Mucosa of stomach (tissue), 1 donor: ENCODE measurements at regions not wholly inside any gene's neighbourhood (a gene's known extent, or its start where the extent isn't known, plus 50 kb on each side); places are given as distances from the start of the nearest gene placed in this dataset.

ENCODE experiments used
- H3K27me3 ChIP-seq: one replicate; pipeline ENCODE4 v1.7.0; 2013; ENCODE audit warnings: mild to moderate bottlenecking, low read length; ENCODE audit not compliant: control insufficient read depth, insufficient read depth
- H3K36me3 ChIP-seq: one replicate; pipeline ENCODE4 v1.7.0; 2013; ENCODE audit warnings: low read length; ENCODE audit not compliant: control insufficient read depth, insufficient read depth
- H3K4me1 ChIP-seq: one replicate; pipeline ENCODE4 v1.7.0; 2013; ENCODE audit warnings: mild to moderate bottlenecking, low read length; ENCODE audit not compliant: control insufficient read depth, insufficient read depth
- H3K4me3 ChIP-seq: one replicate; pipeline ENCODE4 v1.7.0; 2013; ENCODE audit warnings: low read length
- H3K9ac ChIP-seq: one replicate; pipeline ENCODE4 v1.7.0; 2013; ENCODE audit warnings: mild to moderate bottlenecking, low read length, moderate library complexity
- H3K9me3 ChIP-seq: one replicate; pipeline ENCODE4 v1.7.0; 2013; ENCODE audit warnings: mild to moderate bottlenecking, low read length, moderate library complexity; ENCODE audit not compliant: control insufficient read depth
- donor health status: Pancreatic carcinoma.

- H3K4me3 ChIP-seq = no peak overlapping the region
- no peaks in the 10 kb centered on the region for H3K27me3 ChIP-seq
- H3K4me1 ChIP-seq = no peaks in the 10 kb centered on the region
- H3K9ac ChIP-seq = no peak overlapping the region
- no peaks in the 10 kb centered on the region for H3K36me3 ChIP-seq
- H3K9me3 ChIP-seq = no peaks in the 10 kb centered on the region
Measured at GRCh38 chr11:95512682-95513081, 276.9 kb downstream of the FAM76B start.

DNA sequence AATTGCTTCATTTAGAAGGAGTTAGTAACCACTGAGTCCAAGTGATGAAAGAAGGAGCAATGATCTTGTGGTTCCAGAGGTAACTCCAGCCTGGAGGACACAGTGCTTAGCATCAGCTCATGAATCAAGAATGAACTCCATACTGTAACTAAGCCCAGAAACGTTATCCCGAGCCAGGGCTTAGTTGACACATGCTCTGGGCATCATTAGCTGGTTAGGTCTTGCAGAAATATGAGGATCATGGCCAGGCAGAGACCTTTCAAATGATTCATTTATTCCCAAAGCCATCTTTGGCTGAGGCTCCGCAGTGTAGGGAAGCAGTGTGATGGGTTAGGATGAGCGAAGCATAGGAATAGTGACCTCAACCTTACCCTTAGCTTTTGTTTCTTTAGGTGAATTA is 277.4 kb downstream of the FAM76B start:
- Histone ChIP-seq H3K4me3 (no peak overlapping the region), H3K4me1 (no peaks in the 10 kb centered on the region), H3K9ac (no peak overlapping the region), H3K9me3 (no peaks in the 10 kb centered on the region), H3K36me3 (no peaks in the 10 kb centered on the region), H3K27me3 (no peaks in the 10 kb centered on the region)

DNA sequence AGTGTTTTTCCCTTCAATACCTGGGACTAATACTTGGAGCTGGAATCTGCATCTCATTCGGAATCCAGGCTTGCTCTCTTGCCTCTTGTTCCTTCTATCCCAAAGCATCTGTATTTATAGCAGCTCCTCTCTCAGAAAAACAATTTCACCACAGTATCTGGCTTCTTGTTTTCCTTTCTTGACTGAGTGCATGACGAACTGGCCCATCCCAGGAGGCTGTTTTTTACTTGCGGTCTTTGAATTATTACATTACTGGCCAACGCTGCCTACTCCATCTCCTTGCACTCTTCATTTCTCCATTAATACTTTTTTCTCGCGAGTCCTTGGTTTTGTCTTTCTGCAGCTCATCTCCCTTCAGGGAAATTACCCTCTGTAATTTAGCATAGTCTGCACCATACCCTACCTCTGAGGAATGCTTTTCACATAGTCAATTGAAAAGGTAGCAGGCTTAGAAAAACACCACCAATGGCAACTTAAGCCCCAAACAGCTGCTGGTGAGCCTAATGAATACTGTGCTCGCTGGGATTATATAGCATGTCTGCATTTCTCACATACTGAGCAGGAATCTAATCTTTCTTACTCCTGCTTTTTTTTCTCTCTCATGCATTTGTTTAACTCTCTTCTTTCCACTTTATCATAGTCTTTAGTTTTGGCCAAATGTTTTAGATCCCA is 277.4 kb upstream of the SESN3 start:
- Histone ChIP-seq H3K4me3 (no peak overlapping the region), H3K9ac (no peak overlapping the region), H3K4me1 (no peaks in the 10 kb centered on the region), H3K27me3 (no peaks in the 10 kb centered on the region), H3K9me3 (no peaks in the 10 kb centered on the region), H3K36me3 (no peaks in the 10 kb centered on the region)

- Histone ChIP-seq H3K27me3 (no peaks in the 10 kb centered on the region), H3K9ac (no peak overlapping the region), H3K9me3 (no peaks in the 10 kb centered on the region), H3K4me3 (no peak overlapping the region), H3K36me3 (no peaks in the 10 kb centered on the region), H3K4me1 (no peaks in the 10 kb centered on the region)
Measured at GRCh38 chr11:95507794-95508193, 276.8 kb upstream of the SESN3 start.

- Histone ChIP-seq H3K9ac (no peak overlapping the region), H3K36me3 (no peaks in the 10 kb centered on the region), H3K4me3 (no peak overlapping the region), H3K27me3 (no peaks in the 10 kb centered on the region), H3K4me1 (no peaks in the 10 kb centered on the region), H3K9me3 (no peaks in the 10 kb centered on the region)
Measured at GRCh38 chr11:95506777-95507176, 275.8 kb upstream of the SESN3 start.

GRCh38 chr11:95505927-95506426 is 275.0 kb upstream of the SESN3 start:
- H3K27me3 ChIP-seq = no peaks in the 10 kb centered on the region
- no peaks in the 10 kb centered on the region for H3K36me3 ChIP-seq
- H3K4me3 ChIP-seq = no peak overlapping the region
- H3K4me1 ChIP-seq = no peaks in the 10 kb centered on the region
- no peak overlapping the region for H3K9ac ChIP-seq
- no peaks in the 10 kb centered on the region for H3K9me3 ChIP-seq

DNA sequence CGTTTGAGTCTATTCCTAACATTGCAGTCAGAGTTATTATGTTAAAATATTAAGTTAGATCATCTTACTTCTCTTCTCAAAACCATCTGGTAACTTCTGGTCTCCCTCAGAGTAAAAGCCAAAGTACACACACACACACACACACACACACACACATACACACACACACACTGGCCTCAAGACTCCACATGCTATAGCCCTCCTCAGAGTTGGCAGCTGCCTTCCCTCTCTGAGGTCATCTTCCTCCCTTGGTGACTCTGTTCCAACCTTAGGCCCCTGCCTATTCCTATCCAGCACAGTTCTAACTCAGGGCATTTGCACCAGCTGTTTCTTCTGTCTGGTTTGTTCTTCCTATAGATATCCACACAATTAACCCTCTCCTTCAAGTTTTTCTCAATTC is 272.0 kb upstream of the SESN3 start:
- no peak overlapping the region for H3K9ac ChIP-seq
- H3K9me3 ChIP-seq = no peaks in the 10 kb centered on the region
- no peak overlapping the region for H3K4me3 ChIP-seq
- no peaks in the 10 kb centered on the region for H3K36me3 ChIP-seq
- H3K4me1 ChIP-seq = no peaks in the 10 kb centered on the region
- no peaks in the 10 kb centered on the region for H3K27me3 ChIP-seq

GRCh38 chr11:95502522-95502921 is 271.5 kb upstream of the SESN3 start:
- no peaks in the 10 kb centered on the region for H3K27me3 ChIP-seq
- H3K4me3 ChIP-seq = no peak overlapping the region

GRCh38 chr11:95501761-95502266 is 270.8 kb upstream of the SESN3 start:
- H3K36me3 ChIP-seq = no peaks in the 10 kb centered on the region
- no peaks in the 10 kb centered on the region for H3K9me3 ChIP-seq
- no peak overlapping the region for H3K9ac ChIP-seq
- no peaks in the 10 kb centered on the region for H3K27me3 ChIP-seq
- no peaks in the 10 kb centered on the region for H3K4me1 ChIP-seq
- H3K4me3 ChIP-seq = no peak overlapping the region

More at GRCh38 chr11:95502522-95502921, 271.5 kb upstream of the SESN3 start:
- H3K9me3 ChIP-seq = no peaks in the 10 kb centered on the region
- H3K36me3 ChIP-seq = no peaks in the 10 kb centered on the region
- no peaks in the 10 kb centered on the region for H3K4me1 ChIP-seq
- H3K9ac ChIP-seq = no peak overlapping the region

DNA sequence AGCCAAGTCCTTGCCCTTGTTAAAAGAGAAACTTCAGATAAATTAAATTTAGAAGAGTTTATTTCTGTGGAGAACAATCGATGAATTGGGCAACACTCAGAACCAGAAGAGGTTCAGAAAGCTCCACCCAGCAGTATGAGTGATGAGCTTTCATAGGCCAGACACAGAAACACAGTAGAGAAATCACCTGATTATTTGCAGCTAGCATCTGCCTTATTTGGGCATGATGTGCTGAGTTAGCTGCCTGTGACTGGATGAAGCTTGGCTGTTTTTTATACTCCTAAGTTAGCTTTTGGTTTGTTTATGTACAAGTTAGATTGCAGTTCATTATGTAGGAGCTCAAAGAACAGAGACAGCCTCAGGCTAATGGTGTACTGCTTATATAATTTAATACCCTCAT is 269.5 kb upstream of the SESN3 start:
- H3K4me1 ChIP-seq = no peaks in the 10 kb centered on the region
- H3K36me3 ChIP-seq = no peaks in the 10 kb centered on the region
- no peak overlapping the region for H3K9ac ChIP-seq
- no peaks in the 10 kb centered on the region for H3K27me3 ChIP-seq
- no peak overlapping the region for H3K4me3 ChIP-seq
- H3K9me3 ChIP-seq = no peaks in the 10 kb centered on the region

GRCh38 chr11:95499516-95500135 is 268.6 kb upstream of the SESN3 start:
- Histone ChIP-seq H3K36me3 (no peaks in the 10 kb centered on the region), H3K27me3 (no peaks in the 10 kb centered on the region), H3K4me3 (no peak overlapping the region), H3K4me1 (no peaks in the 10 kb centered on the region), H3K9me3 (no peaks in the 10 kb centered on the region), H3K9ac (no peak overlapping the region)

- no peak overlapping the region for H3K9ac ChIP-seq
- H3K9me3 ChIP-seq = no peaks in the 10 kb centered on the region
- no peak overlapping the region for H3K4me3 ChIP-seq
- no peaks in the 10 kb centered on the region for H3K36me3 ChIP-seq
- H3K27me3 ChIP-seq = no peaks in the 10 kb centered on the region
- H3K4me1 ChIP-seq = no peaks in the 10 kb centered on the region
Measured at GRCh38 chr11:95498722-95499425, 267.9 kb upstream of the SESN3 start.
